ENCODE measurements at regions not wholly inside any gene's neighbourhood (a gene's known extent, or its start where the extent isn't known, plus 50 kb on each side); places are given as distances from the start of the nearest gene placed in this dataset.
"Not testable (repeated sequence)": the region's sequence is repeated elsewhere in the genome, so short reads cannot be mapped to it uniquely, and the experiment has no call there.

- DNase-seq, result no peak
- intact Hi-C loops (cut with DNase I), result no loop called here
These were observed 160.1 kb downstream of the SUDS3 start for GRCh38 chr12:118536306-118536906.

GRCh38 chr12:118537481-118537917, 161.1 kb downstream of the SUDS3 start:
- intact Hi-C loops (cut with DNase I), result no loop called here
- peak in 6 of 10 donors; percentile 10 to 84 (median 38) for DNase-seq

GRCh38 chr12:118541071-118541470, 164.7 kb downstream of the SUDS3 start:
- DNase-seq, result no peak
- intact Hi-C loops (cut with DNase I), result no loop called here

GRCh38 chr12:118541934-118542333, 165.6 kb downstream of the SUDS3 start:
- intact Hi-C loops (cut with DNase I), result no loop called here
- DNase-seq, result no peak

GRCh38 chr12:118543651-118544050, 167.3 kb downstream of the SUDS3 start:
- DNase-seq, result no peak
- intact Hi-C loops (cut with DNase I), result no loop called here

- DNase-seq, result no peak
- intact Hi-C loops (cut with DNase I), result no loop called here
These were observed 168.2 kb downstream of the SUDS3 start for GRCh38 chr12:118544569-118544968.

GRCh38 chr12:118547606-118548005, 171.3 kb downstream of the SUDS3 start:
- intact Hi-C loops (cut with DNase I); DNase-seq: not testable (repeated sequence)

GRCh38 chr12:118548887-118549509, 172.6 kb downstream of the SUDS3 start:
- DNase-seq, result no peak
- intact Hi-C loops (cut with DNase I), result no loop called here

- intact Hi-C loops (cut with DNase I), result no loop called here
- DNase-seq, result no peak
These were observed 173.2 kb downstream of the SUDS3 start for GRCh38 chr12:118549510-118549980.

GRCh38 chr12:118553856-118554504, 177.6 kb downstream of the SUDS3 start:
- no peak for DNase-seq
- intact Hi-C loops (cut with DNase I), result no loop called here

- DNase-seq, result no peak
- intact Hi-C loops (cut with DNase I), result no loop called here
These were observed 182.6 kb downstream of the SUDS3 start for GRCh38 chr12:118558941-118559340.

- no peak for DNase-seq
- intact Hi-C loops (cut with DNase I), result no loop called here
These were observed 184.4 kb downstream of the SUDS3 start for GRCh38 chr12:118560733-118561132.

GRCh38 chr12:118571730-118572129, 195.4 kb downstream of the SUDS3 start:
- DNase-seq, result no peak
- intact Hi-C loops (cut with DNase I), result no loop called here

- intact Hi-C loops (cut with DNase I), result no loop called here
These were observed 197.9 kb downstream of the SUDS3 start for GRCh38 chr12:118574288-118574687.

GRCh38 chr12:118575730-118576129, 199.4 kb downstream of the SUDS3 start:
- no peak for DNase-seq
- intact Hi-C loops (cut with DNase I), result no loop called here

More at GRCh38 chr12:118574288-118574687, 197.9 kb downstream of the SUDS3 start:
- no peak for DNase-seq

- intact Hi-C loops (cut with DNase I), result no loop called here
- peak in 3 of 10 donors; percentile 12 to 30 (median 17) for DNase-seq
These were observed 205.0 kb downstream of the SUDS3 start for GRCh38 chr12:118581371-118581770.

- intact Hi-C loops (cut with DNase I), result no loop called here
- DNase-seq, result no peak
These were observed 206.5 kb downstream of the SUDS3 start for GRCh38 chr12:118582863-118583262.

- DNase-seq, result no peak
- intact Hi-C loops (cut with DNase I), result no loop called here
These were observed 210.1 kb downstream of the SUDS3 start for GRCh38 chr12:118586433-118586832.

GRCh38 chr12:118589162-118589561, 212.8 kb downstream of the SUDS3 start:
- intact Hi-C loops (cut with DNase I), result no loop called here
- DNase-seq, result no peak

- peak in 1 of 10 donors; percentile 20 for DNase-seq
- intact Hi-C loops (cut with DNase I), result no loop called here
These were observed 214.2 kb downstream of the SUDS3 start for GRCh38 chr12:118590406-118591150.
